Endodermal cell (in vitro differentiated cells): ENCODE measurements at regions not wholly inside any gene's neighbourhood (a gene's known extent, or its start where the extent isn't known, plus 50 kb on each side); places are given as distances from the start of the nearest gene placed in this dataset.

Experiments
- DNase-seq: peaks from one replicate; pipeline ENCODE4 v3.0.0-alpha.2; 2017
- H3K27ac ChIP-seq: 2 replicates; pipeline ENCODE4 v1.5.1; 2013; ENCODE audit warnings: mild to moderate bottlenecking, low read depth, low read length, moderate library complexity
- H3K27me3 ChIP-seq: 2 replicates; pipeline ENCODE4 v1.6.1; 2013; ENCODE audit warnings: mild to moderate bottlenecking, low read length, moderate library complexity; ENCODE audit not compliant: insufficient read depth, control insufficient read depth, poor library complexity, severe bottlenecking
- H3K36me3 ChIP-seq: 2 replicates; pipeline ENCODE4 v1.7.0; 2013; ENCODE audit warnings: mild to moderate bottlenecking, low read length, moderate library complexity; ENCODE audit not compliant: control insufficient read depth, insufficient read depth
- H3K4me1 ChIP-seq: one replicate; pipeline ENCODE4 v1.7.0; 2013; ENCODE audit warnings: low read length; ENCODE audit not compliant: control insufficient read depth, insufficient read depth
- H3K4me3 ChIP-seq: 2 replicates; pipeline ENCODE4 v1.5.1; 2013; ENCODE audit warnings: mild to moderate bottlenecking, low read length, moderate library complexity
- H3K9ac ChIP-seq: 2 replicates; pipeline ENCODE4 v1.6.1; 2013; ENCODE audit warnings: mild to moderate bottlenecking, low read length, moderate library complexity; ENCODE audit not compliant: poor library complexity, severe bottlenecking; ENCODE audit errors: extremely low read depth
- H3K9me3 ChIP-seq: 2 replicates; pipeline ENCODE4 v1.6.1; 2013; ENCODE audit warnings: mild to moderate bottlenecking, low read length, moderate library complexity; ENCODE audit not compliant: control insufficient read depth
- H3K27ac Mint-ChIP-seq: 2 replicates; pipeline ENCODE4 v1.8.0; 2020; ENCODE audit warnings: mixed read lengths
- H3K27me3 Mint-ChIP-seq: 2 replicates; pipeline ENCODE4 v1.8.0; 2021; ENCODE audit warnings: mild to moderate bottlenecking, mixed read lengths; ENCODE audit not compliant: insufficient read depth
- H3K36me3 Mint-ChIP-seq: 2 replicates; pipeline ENCODE4 v1.8.0; 2020; ENCODE audit warnings: low read depth, mixed read lengths
- H3K4me1 Mint-ChIP-seq: 2 replicates; pipeline ENCODE4 v1.8.0; 2020; ENCODE audit warnings: mixed read lengths
- H3K4me3 Mint-ChIP-seq: 2 replicates; pipeline ENCODE4 v1.8.0; 2020; ENCODE audit warnings: mild to moderate bottlenecking, moderate library complexity, mixed read lengths
- H3K9me3 Mint-ChIP-seq: 2 replicates; pipeline ENCODE4 v1.8.0; 2020; ENCODE audit warnings: mild to moderate bottlenecking, mixed read lengths
- CTCF ChIP-seq: fragments of 200-600 bp; sonication (generic); conservative IDR thresholded peaks from 2 replicates; pipeline ENCODE4 v1.5.0; 2021; ENCODE audit warnings: antibody characterized with exemption, mild to moderate bottlenecking
- WGBS, 2 experiments: methylation state at CpG; one replicate each; pipeline versions ENCODE4 v1.1.5 to v1.1.7; 2013; ENCODE audit warnings: missing lambda C conversion rate in 2 of 2, mixed read lengths in 1 of 2; ENCODE audit not compliant: insufficient coverage in 1 of 2, insufficient read length in 1 of 2; 5-methylcytosine and 5-hydroxymethylcytosine counted together

- H3K4me1 Mint-ChIP-seq: no peaks in the 10 kb centered on the region
These were observed 128.1 kb upstream of the ADPGK start for GRCh38 chr15:72911626-72912025.

GRCh38 chr15:72908713-72909112 lies 125.2 kb upstream of the ADPGK start:
- no peak for TF ChIP-seq CTCF
- H3K4me3 ChIP-seq: no peak overlapping the region
- no peaks in the 10 kb centered on the region for H3K9me3 Mint-ChIP-seq
- no peaks in the 10 kb centered on the region for H3K27me3 ChIP-seq
- peaks cover 3% of the 10 kb centered on the region for H3K27me3 Mint-ChIP-seq
- H3K4me3 Mint-ChIP-seq: no peak overlapping the region
- no peaks in the 10 kb centered on the region for H3K4me1 ChIP-seq
- no peaks in the 10 kb centered on the region for H3K36me3 Mint-ChIP-seq
- no peaks in the 10 kb centered on the region for H3K9me3 ChIP-seq
- no peak overlapping the region for H3K9ac ChIP-seq
- H3K27ac ChIP-seq: no peak overlapping the region
- DNase-seq: no peak
- H3K4me1 Mint-ChIP-seq: no peaks in the 10 kb centered on the region
- H3K36me3 ChIP-seq: no peaks in the 10 kb centered on the region
- no peak overlapping the region for H3K27ac Mint-ChIP-seq
- 95% methylated on average over 4 of the region's 4 CpGs; no CpG with 5 or more reads in 1 of the 2 experiments for WGBS, 2 experiments

More at GRCh38 chr15:72911626-72912025, 128.1 kb upstream of the ADPGK start:
- H3K4me3 ChIP-seq: no peak overlapping the region
- 100% methylated on average over 1 of the region's 1 CpG; no CpG with 5 or more reads in 1 of the 2 experiments for WGBS, 2 experiments
- no peak overlapping the region for H3K27ac Mint-ChIP-seq
- no peak overlapping the region for H3K9ac ChIP-seq
- H3K9me3 Mint-ChIP-seq: no peaks in the 10 kb centered on the region
- H3K27me3 Mint-ChIP-seq: peaks cover 3% of the 10 kb centered on the region
- no peak for DNase-seq
- no peaks in the 10 kb centered on the region for H3K36me3 ChIP-seq
- no peak overlapping the region for H3K4me3 Mint-ChIP-seq
- H3K27me3 ChIP-seq: no peaks in the 10 kb centered on the region
- no peak overlapping the region for H3K27ac ChIP-seq
- TF ChIP-seq CTCF: no peak
- H3K9me3 ChIP-seq: no peaks in the 10 kb centered on the region
- no peaks in the 10 kb centered on the region for H3K36me3 Mint-ChIP-seq
- no peaks in the 10 kb centered on the region for H3K4me1 ChIP-seq

- TF ChIP-seq CTCF: no peak
These were observed 124.2 kb upstream of the ADPGK start for GRCh38 chr15:72907733-72908132.

More at GRCh38 chr15:72907733-72908132, 124.2 kb upstream of the ADPGK start:
- no peak for DNase-seq
- 83 to 93% methylated on average over 1 of the region's 1 CpG for WGBS, 2 experiments
- H3K9me3 Mint-ChIP-seq: no peaks in the 10 kb centered on the region
- H3K36me3 Mint-ChIP-seq: no peaks in the 10 kb centered on the region
- peaks cover 5% of the 10 kb centered on the region for H3K27me3 Mint-ChIP-seq
- H3K9me3 ChIP-seq: no peaks in the 10 kb centered on the region
- H3K9ac ChIP-seq: no peak overlapping the region
- no peaks in the 10 kb centered on the region for H3K36me3 ChIP-seq
- no peak overlapping the region for H3K4me3 Mint-ChIP-seq
- H3K4me1 ChIP-seq: no peaks in the 10 kb centered on the region
- no peak overlapping the region for H3K27ac ChIP-seq
- H3K27ac Mint-ChIP-seq: no peak overlapping the region
- no peaks in the 10 kb centered on the region for H3K27me3 ChIP-seq
- no peaks in the 10 kb centered on the region for H3K4me1 Mint-ChIP-seq
- no peak overlapping the region for H3K4me3 ChIP-seq
